Middle frontal gyrus (tissue), 1 donor: ENCODE measurements at regions not wholly inside any gene's neighbourhood (a gene's known extent, or its start where the extent isn't known, plus 50 kb on each side); places are given as distances from the start of the nearest gene placed in this dataset.
"Not testable (repeated sequence)": the region's sequence is repeated elsewhere in the genome, so short reads cannot be mapped to it uniquely, and the experiment has no call there.

Experiments used
- DNase-seq: peaks from one replicate; pipeline ENCODE4 v3.0.0-alpha.2; 2015; ENCODE audit warnings: low spot score; ENCODE audit errors: extremely low spot score

DNA sequence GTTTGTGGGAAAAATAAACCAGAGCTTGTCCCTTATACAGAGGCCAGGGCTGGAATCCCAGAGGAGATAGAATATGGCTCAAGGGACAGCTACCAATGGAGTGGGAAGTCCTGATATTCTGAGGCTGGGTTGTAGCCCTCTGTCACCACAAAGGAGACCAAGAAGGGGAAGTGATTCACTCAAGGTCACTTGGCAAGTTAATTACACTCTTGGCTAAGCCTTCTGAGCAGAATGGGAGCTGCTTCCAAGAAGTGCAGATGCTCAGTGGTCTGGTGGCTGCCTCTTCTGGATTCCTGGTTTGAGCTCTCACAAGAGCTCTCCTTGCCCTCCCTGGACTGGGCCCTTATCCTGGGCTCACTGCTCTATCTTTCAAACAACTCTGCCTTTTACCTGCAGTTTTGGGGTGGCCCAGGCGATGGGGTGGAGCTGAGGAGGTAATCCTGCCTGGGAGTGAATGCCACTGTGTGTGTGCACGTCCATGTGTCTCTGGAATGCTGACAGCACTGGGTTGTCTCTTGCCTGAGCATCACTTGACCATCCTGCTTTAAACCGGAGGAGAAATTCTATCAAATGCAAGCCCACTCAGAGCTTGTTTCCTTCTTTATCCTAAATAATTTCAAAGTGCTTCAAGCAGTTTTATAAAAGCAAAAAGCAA lies 168.2 kb downstream of the KCNS3 start:
- no peak for DNase-seq

DNA sequence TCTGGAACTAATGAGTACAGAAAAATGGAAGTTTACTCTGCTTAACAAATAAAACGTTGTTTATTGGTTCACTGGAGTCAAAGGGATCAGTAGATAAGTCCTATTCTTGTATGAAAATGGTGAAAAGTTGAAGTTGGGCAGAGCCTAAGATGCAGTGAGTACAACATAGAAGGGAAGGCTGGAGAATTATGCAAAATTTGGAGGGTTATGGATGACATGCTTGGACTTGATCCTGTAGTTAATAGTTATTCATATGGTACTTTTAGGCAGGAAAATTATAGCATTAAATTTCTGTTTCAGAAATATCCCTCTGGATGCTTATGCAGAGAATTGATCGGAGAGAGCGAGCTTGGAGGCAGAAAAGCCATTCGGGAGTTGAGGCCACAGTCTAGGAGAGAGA lies 167.6 kb downstream of the KCNS3 start:
- no peak for DNase-seq

DNA sequence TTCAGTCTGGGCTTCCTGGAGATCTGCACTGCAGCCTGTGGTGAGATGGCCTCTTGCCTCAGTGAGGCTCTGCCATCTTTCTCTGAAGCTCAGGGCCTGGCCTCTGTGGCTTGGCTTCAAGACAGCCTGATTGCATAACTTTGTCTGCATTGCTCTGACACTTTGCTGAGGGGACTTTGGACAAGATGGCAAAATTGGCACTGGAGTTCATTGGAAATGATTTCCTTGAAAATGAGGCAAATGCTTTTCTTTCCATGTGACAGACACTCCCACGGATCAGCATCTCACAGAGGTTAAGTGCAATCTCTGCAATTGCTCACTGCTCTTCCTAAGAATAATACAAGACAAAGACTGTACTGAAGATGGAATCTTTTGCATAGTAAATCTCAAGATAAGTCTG lies 166.8 kb downstream of the KCNS3 start:
- no peak for DNase-seq

DNA sequence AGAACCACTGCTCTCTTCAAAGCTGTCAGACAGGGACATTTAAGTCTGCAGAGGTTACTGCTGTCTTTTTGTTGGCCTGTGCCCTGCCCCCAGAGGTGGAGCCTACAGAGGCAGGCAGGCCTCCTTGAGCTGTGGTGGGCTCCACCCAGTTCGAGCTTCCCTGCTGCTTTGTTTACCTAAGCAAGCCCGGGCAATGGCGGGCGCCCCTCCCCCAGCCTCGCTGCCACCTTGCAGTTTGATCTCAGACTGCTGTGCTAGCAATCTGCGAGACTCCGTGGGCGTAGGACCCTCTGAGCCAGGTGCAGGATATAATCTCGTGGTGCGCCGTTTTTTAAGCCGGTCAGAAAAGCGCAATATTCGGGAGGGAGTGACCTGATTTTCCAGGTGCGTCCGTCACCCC lies 138.9 kb downstream of the KCNS3 start:
- not testable (repeated sequence) for DNase-seq

- no peak for DNase-seq
These were observed 131.4 kb downstream of the KCNS3 start for GRCh38 chr2:18009891-18010290.

DNA sequence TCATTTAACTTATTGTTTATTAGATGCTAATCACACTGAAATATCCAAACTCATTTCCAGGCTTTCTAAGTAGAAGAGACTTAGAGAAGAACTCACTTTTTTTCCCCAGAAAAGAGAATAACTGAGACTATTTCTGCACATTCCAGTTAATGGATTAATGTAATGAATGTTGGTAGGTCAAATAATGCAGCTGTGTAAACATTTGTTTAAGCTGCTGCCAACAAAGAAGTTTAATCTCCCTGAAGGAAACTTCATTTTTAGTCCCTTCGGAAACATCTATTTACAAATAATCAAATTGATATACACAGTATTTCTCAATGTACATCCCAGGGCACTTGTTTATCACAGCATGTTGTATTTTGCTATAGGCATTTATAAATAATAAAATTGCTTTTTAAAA lies 126.9 kb downstream of the KCNS3 start:
- DNase-seq, result no peak

DNA sequence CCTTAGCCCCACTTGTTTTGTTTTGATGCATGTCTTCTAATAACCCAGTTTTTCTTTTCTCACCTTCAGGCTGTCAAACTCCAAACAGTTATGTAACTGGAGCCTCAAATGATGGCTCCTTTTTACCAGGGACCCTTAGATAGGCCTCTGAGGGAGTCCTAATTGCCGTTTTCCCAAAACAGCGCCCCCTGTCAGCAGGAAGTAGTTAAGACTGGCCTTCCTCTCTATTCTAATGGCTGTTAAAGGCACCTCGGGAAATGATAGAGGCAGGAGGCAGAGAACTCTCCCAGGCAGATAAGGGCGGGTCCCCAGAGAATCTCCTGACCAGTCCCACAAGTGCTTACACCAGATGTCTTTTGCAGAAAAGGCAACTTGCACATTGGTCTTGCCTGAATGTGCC lies 123.2 kb downstream of the KCNS3 start:
- no peak for DNase-seq

- DNase-seq, result no peak
These were observed 118.5 kb downstream of the KCNS3 start for GRCh38 chr2:17996978-17997377.

DNA sequence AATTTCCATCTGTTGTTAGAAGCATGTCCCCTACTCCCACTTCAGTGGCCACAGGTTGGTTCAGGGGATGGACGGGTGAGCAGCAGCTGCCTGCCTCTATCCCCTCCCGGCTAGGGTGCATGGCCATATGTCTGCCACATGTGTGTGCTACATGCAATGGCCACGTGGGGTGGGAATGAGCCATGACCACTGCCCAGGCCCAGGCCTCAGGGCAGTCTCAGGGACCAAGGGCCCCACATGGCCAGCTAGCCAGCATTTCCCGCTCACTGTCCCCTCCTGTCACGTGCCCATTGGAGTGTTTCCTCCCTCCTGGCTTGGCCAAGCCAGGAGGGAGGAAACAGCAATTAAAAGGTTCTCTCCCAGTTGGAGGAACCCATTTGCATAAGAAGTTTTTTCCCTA lies 117.1 kb downstream of the KCNS3 start:
- DNase-seq, result no peak
